Esophagus muscularis mucosa (tissue), 4 donors: ENCODE measurements at regions not wholly inside any gene's neighbourhood (a gene's known extent, or its start where the extent isn't known, plus 50 kb on each side); places are given as distances from the start of the nearest gene placed in this dataset.

ENCODE experiments used
- CTCF ChIP-seq, 3 experiments: fragments of 200-600 bp in 2 of 3; fragments of 450-650 bp in 1 of 3; sonication (generic) in 2 of 3; IDR thresholded peaks; one replicate each; pipeline ENCODE4 v1.5.1; 2017 to 2019; ENCODE audit warnings: antibody characterized with exemption in 3 of 3, mild to moderate bottlenecking in 2 of 3, moderate library complexity in 1 of 3
- EP300 ChIP-seq: sonication (generic); formaldehyde crosslinking; IDR thresholded peaks from one replicate; pipeline ENCODE4 v1.6.1; 2017; ENCODE audit warnings: antibody characterized with exemption
- POLR2A ChIP-seq: fragments of 450-650 bp; IDR thresholded peaks from one replicate; pipeline ENCODE4 v1.6.1; 2017; ENCODE audit warnings: antibody characterized with exemption, moderate library complexity, mild to moderate bottlenecking, low read depth
- POLR2AphosphoS5 ChIP-seq, 2 donors: sonication (generic); formaldehyde crosslinking; IDR thresholded peaks; one replicate each; pipeline ENCODE4 v1.6.1; 2017; ENCODE audit warnings: antibody characterized with exemption in 2 of 2

GRCh38 chr9:698276-698675 lies 143.2 kb upstream of the DMRT1 start:
- TF ChIP-seq CTCF (IDR thresholded peaks at IDR 0.05) (no peak), EP300 (no peak), POLR2AphosphoS5 (IDR thresholded peaks at IDR 0.05) (no peak), POLR2A (no peak)
